HPDE6-E6E7 (cell line): ENCODE measurements at regions not wholly inside any gene's neighbourhood (a gene's known extent, or its start where the extent isn't known, plus 50 kb on each side); places are given as distances from the start of the nearest gene placed in this dataset.
A peak's percentile ranks its signal among the peaks of the same experiment; 100 is the strongest.

Experiments used
- DNase-seq: peaks from one replicate; pipeline ENCODE4 v3.0.0; 2011; ENCODE audit warnings: missing footprints; ENCODE audit errors: extremely low spot score

GRCh38 chr3:148379763-148380382 lies 317.8 kb upstream of the AGTR1 start:
- DNase-seq, result peak; percentile 26

GRCh38 chr3:148381051-148381450 lies 316.7 kb upstream of the AGTR1 start:
- DNase-seq, result no peak

- DNase-seq, result no peak
Measured at GRCh38 chr3:148389916-148390315, 307.8 kb upstream of the AGTR1 start.

- DNase-seq, result no peak
Measured at GRCh38 chr3:148395821-148396220, 301.9 kb upstream of the AGTR1 start.

- DNase-seq, result no peak
Measured at GRCh38 chr3:148400754-148401153, 296.9 kb upstream of the AGTR1 start.

GRCh38 chr3:148408667-148409066 lies 289.0 kb upstream of the AGTR1 start:
- DNase-seq, result no peak

GRCh38 chr3:148420242-148420641 lies 277.5 kb upstream of the AGTR1 start:
- DNase-seq, result no peak

- DNase-seq, result no peak
Measured at GRCh38 chr3:148428862-148429605, 268.7 kb upstream of the AGTR1 start.

GRCh38 chr3:148433665-148434064 lies 264.0 kb upstream of the AGTR1 start:
- DNase-seq, result no peak

- DNase-seq, result no peak
Measured at GRCh38 chr3:148435534-148435933, 262.2 kb upstream of the AGTR1 start.

GRCh38 chr3:148439254-148439822 lies 258.4 kb upstream of the AGTR1 start:
- DNase-seq, result no peak

GRCh38 chr3:148441191-148441590 lies 256.5 kb upstream of the AGTR1 start:
- no peak for DNase-seq

GRCh38 chr3:148450819-148451218 lies 246.9 kb upstream of the AGTR1 start:
- DNase-seq, result no peak

- DNase-seq, result no peak
Measured at GRCh38 chr3:148451969-148452368, 245.7 kb upstream of the AGTR1 start.

- no peak for DNase-seq
Measured at GRCh38 chr3:148453781-148454191, 243.9 kb upstream of the AGTR1 start.

GRCh38 chr3:148455098-148455497 lies 242.6 kb upstream of the AGTR1 start:
- DNase-seq, result no peak

- no peak for DNase-seq
Measured at GRCh38 chr3:148457886-148458285, 239.8 kb upstream of the AGTR1 start.

GRCh38 chr3:148459931-148460513 lies 237.7 kb upstream of the AGTR1 start:
- no peak for DNase-seq

- no peak for DNase-seq
Measured at GRCh38 chr3:148460686-148461085, 237.0 kb upstream of the AGTR1 start.

- no peak for DNase-seq
Measured at GRCh38 chr3:148464246-148464645, 233.5 kb upstream of the AGTR1 start.

GRCh38 chr3:148466143-148466542 lies 231.6 kb upstream of the AGTR1 start:
- DNase-seq, result no peak

- DNase-seq, result no peak
Measured at GRCh38 chr3:148466980-148467740, 230.5 kb upstream of the AGTR1 start.
